Right kidney (tissue), 1 donor: ENCODE measurements at regions not wholly inside any gene's neighbourhood (a gene's known extent, or its start where the extent isn't known, plus 50 kb on each side); places are given as distances from the start of the nearest gene placed in this dataset.
"Not testable (repeated sequence)": the region's sequence is repeated elsewhere in the genome, so short reads cannot be mapped to it uniquely, and the experiment has no call there.

Experiments used
- DNase-seq: peaks from one replicate; pipeline ENCODE4 v3.0.0-alpha.2; 2016

DNA sequence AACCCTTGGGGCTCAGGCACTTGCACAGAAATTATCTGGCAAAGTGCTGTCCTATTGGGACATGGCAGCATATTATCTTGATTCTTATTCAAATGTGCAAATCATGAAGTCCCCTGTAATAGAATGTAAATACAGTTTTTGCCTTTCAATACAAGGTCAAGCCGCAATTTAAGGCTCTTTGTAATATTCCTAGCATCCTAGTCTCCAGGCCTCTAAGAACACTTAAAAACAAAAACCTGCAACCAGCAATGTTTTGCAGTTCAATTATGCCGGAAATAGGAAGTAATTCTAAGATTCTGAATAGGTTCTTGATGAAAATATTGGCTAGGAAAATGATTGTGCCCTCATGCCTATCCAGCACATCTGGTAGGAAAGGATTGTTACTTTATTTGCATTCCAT lies 197.2 kb upstream of the IRAK1BP1 start:
- DNase-seq = no peak

DNA sequence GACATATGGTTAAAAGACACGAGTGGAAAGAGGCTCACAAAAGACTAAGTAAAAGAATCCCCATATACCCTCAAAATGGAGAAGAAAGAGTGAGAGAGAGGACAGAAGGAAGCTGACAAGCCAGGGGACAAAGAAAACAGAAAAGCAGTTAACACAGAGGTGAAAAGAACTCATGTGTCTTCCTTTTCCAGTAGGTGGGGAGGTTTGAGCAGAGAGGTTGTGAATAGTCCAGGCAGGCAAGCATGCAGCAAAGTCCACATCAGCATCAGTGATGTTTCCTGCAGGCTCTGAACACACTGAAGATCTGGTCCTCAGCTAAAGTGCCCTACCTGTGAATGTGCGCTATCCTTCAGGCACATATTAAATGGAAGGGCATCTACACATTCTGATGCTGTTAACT lies 196.5 kb upstream of the IRAK1BP1 start:
- DNase-seq = no peak

- not testable (repeated sequence) for DNase-seq
Observed at GRCh38 chr6:78676069-78677007, 191.0 kb upstream of the IRAK1BP1 start.

- DNase-seq = no peak
Observed at GRCh38 chr6:78688668-78689067, 178.7 kb upstream of the IRAK1BP1 start.

- no peak for DNase-seq
Observed at GRCh38 chr6:78693835-78694234, 173.5 kb upstream of the IRAK1BP1 start.

GRCh38 chr6:78694628-78695027 lies 172.7 kb upstream of the IRAK1BP1 start:
- not testable (repeated sequence) for DNase-seq

DNA sequence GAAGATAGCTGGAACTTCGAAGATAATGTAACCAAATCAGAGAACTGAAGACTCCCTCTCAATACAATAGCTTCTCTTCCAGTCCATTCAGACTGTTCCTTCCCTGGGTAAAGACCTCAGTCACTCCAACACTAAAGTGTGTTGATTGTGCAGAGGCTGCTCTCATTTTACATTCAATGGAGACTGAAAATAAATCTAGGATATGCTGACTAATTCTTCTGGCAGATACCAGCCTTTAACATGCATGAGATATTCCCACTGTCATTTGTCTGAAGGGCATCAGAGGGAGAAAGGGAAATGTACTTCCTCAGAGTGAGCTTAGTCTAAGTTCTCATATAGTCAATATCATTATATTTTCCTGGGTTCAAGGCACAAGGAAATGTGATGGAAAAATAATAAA lies 166.4 kb upstream of the IRAK1BP1 start:
- no peak for DNase-seq

GRCh38 chr6:78701407-78701806 lies 165.9 kb upstream of the IRAK1BP1 start:
- no peak for DNase-seq

- no peak for DNase-seq
Observed at GRCh38 chr6:78709021-78709420, 158.3 kb upstream of the IRAK1BP1 start.

- no peak for DNase-seq
Observed at GRCh38 chr6:78713564-78713963, 153.8 kb upstream of the IRAK1BP1 start.

DNA sequence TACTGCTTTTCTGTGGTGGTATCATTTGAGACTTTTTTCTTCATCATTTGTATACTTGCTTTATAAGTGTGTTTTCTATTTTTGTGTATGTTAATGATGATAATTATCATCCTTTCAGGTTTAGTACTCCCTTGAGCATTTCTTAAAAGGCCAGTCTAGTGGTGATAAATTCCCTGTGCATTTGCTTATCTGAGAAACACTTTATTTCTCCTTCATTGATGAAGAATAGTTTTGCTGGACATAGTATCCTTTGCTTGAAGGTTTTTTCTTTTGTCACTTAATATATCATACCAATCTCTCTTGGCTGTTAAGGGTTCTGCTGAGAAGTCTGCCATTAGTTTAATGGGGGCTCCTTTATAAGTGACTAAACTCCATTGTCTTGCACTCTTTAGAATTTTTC lies 123.2 kb upstream of the IRAK1BP1 start:
- no peak for DNase-seq

GRCh38 chr6:78746457-78746856 lies 120.9 kb upstream of the IRAK1BP1 start:
- DNase-seq = no peak

DNA sequence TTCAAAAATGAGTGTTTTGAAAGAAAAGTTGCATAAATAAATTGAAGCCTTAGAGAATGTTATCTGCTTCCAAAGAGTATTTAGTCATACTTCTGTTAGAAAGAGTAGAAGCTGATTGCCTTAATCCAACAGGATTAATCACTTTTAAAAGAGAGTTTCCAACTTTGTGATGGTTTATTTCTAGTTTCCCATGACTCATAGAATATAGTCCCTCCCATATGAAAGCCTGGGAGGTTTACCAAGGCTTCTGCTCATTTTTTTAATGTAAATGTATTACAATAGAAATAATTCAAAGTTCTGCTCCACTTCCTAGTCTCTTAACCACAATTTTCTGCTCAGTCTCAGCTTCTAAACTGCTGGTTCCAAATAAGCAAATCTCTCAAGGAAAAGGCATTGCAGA lies 118.0 kb upstream of the IRAK1BP1 start:
- no peak for DNase-seq

DNA sequence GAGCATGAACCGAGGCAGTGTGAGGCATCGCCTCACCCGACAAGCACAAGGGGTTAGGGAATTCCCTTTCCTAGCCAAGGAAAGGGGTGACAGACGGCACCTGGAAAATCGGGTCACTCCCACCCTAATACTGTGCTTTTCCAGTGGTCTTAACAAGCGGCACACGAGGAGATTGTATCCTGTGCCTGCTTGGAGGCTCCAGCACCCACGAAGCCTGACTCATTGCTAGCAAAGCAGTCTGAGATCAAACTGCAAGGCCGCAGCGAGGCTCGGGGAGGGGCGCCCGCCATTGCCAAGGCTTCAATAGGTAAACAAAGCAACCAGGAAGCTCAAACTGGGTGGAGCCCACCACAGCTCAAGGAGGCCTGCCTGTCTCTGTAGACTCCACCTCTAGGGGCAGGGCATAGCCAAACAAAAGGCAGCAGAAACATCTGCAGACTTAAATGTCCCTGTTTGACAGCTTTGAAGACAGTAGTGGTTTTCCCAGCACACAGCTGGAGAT lies 109.0 kb upstream of the IRAK1BP1 start:
- DNase-seq = not testable (repeated sequence)

- no peak for DNase-seq
Observed at GRCh38 chr6:78768271-78768670, 99.1 kb upstream of the IRAK1BP1 start.

GRCh38 chr6:78770765-78771164 lies 96.6 kb upstream of the IRAK1BP1 start:
- no peak for DNase-seq

DNA sequence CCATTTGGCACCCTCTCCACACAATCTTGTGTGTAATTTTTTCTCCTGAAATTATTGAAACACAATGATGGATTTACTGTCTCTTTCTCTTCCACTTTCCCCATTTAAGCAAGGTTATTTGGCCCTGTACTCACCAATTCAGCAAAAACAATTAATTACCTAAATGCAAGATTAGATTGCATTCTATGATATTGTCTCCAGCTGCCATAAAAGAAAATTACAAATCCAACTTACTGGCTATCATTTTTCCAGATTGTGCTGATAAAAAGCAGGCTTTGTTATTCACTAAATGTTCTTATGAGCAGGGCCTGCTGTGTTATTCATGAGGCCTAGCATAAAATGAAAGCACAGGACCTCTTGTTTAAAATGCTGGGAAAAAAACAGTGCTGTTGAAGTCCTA lies 95.8 kb upstream of the IRAK1BP1 start:
- DNase-seq = no peak

DNA sequence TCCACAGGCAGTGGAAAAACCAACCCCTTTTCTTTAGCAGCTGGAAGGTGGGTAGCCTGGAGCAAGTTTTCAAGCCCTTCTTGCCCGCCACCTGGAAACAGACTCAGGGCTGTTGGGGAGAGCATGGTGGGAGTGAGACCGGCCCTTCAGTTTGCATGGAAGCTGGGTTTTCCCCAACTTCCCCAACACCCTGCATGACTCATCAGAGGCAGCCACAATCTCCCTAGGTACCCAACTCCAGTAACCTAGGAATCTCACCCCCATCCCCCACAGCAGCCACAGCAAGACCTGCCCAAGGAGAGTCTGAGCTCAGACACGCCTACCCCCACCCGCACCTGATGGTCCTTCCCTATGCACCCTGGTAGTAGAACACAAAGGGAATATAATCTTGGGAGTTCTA lies 86.3 kb upstream of the IRAK1BP1 start:
- no peak for DNase-seq

DNA sequence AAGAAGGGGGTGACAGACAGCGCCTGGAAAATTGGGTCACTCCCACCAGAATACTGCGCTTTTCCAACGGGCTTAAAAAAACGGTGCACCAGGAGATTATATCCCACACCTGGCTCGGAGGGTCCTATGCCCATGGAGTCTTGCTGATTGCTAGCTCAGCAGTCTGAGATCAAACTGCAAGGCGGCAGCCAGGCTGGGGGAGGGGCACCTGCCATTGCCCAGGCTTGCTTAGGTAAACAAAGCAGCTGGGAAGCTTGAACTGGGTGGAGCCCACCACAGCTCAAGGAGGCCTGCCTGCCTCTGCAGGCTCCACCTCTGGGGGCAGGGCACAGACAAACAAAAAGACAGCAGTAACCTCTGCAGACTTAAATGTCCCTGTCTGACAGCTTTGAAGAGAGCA lies 84.0 kb upstream of the IRAK1BP1 start:
- not testable (repeated sequence) for DNase-seq

DNA sequence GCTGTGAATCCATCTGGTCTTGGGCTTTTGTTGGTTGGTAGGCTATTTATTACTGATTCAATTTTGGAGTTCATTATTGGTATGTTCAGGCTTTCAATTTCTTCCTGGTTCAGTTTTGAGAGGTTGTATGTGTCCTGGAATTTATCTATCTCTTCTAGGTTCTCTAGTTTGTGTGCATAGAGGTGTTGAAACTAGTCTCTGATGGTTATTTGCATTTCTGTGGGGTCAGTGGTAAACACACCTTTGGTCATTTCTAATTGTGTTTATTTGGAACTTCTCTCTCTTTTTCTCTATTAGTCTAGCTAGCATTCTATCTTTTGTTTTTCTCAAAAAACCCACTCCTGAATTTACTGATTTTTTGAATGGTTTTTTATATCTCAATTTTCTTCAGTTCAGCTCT lies 70.1 kb upstream of the IRAK1BP1 start:
- DNase-seq = no peak

DNA sequence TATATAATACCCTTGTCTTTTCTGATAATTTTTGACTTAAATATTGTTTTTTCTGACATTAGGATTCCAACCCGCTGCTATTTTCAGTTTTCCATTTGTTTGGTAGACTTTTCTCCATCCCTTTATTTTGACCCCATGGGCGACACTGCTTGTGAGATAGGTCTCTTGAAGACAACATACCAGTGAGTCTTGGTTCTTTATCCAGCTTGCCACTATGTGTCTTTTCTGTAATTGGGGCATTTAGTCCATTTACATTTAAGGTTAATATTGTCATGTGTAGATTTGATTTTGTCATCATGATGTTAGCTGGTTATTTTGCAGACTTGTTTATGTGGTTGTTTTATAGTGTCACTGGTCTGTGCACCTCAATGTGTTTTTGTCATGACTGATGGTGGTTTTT lies 67.7 kb upstream of the IRAK1BP1 start:
- DNase-seq = no peak

GRCh38 chr6:78806792-78807191 lies 60.6 kb upstream of the IRAK1BP1 start:
- not testable (repeated sequence) for DNase-seq

DNA sequence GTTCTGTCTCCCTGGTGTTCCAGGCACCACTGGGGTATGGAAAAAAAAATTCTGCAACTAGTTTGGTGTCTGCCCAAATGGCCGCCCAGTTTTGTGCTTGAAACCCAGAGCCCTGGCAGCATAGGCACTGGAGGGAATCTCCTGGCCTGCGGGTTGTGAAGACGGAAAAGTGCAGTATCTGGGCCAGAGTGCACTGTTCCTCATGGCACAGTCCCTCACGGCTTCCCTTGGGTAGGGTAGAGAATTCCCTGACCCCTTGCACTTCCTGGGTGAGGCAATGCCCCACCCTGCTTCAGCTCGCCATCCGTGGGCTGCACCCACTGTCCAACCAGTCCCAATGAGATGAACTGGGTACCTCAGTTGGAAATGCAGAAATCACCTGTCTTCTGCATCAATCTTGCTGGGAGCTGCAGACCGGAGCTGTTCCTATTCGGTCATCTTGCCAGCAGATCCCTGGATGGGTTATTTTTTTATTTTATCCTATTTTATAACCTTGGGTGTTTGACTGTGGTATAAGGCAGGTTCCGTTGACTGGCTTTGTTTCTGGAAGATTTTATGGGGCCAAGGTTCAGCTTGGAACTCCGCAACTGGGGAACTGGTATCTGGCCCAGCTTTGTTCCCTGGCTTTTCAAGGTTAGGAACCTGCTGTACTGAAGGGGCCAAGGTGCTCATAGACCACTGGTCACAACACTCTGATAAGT lies 59.5 kb upstream of the IRAK1BP1 start:
- not testable (repeated sequence) for DNase-seq
